ENCODE measurements at regions not wholly inside any gene's neighbourhood (a gene's known extent, or its start where the extent isn't known, plus 50 kb on each side); places are given as distances from the start of the nearest gene placed in this dataset.

DNA sequence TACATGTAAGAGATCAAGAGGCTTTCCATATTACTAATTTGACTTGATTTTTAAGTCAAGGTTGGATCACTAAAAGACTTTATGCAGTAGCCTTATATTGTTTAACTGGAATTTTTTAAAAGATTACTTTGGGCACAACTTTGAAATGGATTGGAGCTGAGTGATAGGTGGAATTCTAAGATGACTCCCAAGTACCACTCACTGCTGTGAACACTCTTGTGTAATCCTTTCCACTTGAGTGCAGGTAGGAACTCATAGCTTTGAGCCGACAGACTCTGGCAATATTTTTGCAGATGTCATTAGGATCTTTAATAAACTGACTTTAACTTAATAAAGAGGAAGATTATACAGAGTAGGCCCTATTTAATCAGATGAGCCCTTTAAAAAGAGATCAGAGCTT is 831.1 kb upstream of the NCAM2 start:
- TF ChIP-seq, protein P1, sequence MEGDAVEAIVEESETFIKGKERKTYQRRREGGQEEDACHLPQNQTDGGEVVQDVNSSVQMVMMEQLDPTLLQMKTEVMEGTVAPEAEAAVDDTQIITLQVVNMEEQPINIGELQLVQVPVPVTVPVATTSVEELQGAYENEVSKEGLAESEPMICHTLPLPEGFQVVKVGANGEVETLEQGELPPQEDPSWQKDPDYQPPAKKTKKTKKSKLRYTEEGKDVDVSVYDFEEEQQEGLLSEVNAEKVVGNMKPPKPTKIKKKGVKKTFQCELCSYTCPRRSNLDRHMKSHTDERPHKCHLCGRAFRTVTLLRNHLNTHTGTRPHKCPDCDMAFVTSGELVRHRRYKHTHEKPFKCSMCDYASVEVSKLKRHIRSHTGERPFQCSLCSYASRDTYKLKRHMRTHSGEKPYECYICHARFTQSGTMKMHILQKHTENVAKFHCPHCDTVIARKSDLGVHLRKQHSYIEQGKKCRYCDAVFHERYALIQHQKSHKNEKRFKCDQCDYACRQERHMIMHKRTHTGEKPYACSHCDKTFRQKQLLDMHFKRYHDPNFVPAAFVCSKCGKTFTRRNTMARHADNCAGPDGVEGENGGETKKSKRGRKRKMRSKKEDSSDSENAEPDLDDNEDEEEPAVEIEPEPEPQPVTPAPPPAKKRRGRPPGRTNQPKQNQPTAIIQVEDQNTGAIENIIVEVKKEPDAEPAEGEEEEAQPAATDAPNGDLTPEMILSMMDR (IDR thresholded peaks at IDR 0.05; ENCODE audit: insufficient read depth, low read depth, low read length) = no peak
- TF ChIP-seq EZH2 (IDR thresholded peaks at IDR 0.05; ENCODE audit: insufficient read depth, low read length) = no peak

Data from astrocyte (in vitro differentiated cells and primary cell).